ENCODE measurements at regions not wholly inside any gene's neighbourhood (a gene's known extent, or its start where the extent isn't known, plus 50 kb on each side); places are given as distances from the start of the nearest gene placed in this dataset.

DNA sequence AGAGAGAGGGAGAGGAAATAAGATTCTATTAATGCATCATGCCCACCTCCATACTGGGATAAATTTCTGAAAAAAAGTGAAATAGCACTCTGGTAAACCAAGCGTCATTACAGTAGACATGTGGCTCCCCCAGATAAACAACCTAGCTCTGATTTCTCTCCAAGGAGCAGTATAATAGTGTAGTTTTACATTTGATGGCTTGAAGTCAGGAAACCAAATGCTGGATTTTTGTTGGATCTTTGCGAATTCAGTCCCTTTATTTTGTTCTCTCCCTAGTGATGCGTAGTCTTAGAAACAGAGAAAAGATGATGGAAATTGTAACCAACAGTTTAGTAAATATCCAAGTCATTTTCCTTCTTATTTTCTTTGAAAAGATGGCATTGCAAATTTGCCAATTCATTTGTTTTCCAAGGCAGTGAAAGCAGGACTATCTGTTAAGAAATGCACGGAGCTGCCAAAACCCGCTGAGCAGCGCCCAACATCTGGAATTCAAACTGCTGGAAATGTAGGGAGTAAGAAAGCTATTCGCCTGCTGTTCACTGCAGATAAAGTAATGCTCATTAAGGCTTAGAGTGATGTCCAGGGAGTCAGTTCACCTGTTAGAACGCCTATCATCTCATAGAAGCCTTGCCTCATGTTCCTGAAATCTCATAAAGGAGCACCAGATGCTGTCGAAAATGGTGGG lies 85.7 kb upstream of the DOK5 start:
- no peak for TF ChIP-seq SPI1 (IDR thresholded peaks at IDR 0.05; ENCODE audit: borderline replicate concordance, low read depth)
- DNase-seq (ENCODE audit: low read depth in 1 of 2, low spot score in 1 of 2): no peak
- Histone ChIP-seq H3K27ac (replicated peaks) (no peak overlapping the region), H3K4me3 (replicated peaks; ENCODE audit: insufficient read depth, low read length) (no peak overlapping the region), H3K27me3 (ENCODE audit: insufficient read depth, poor library complexity, severe bottlenecking) (no peaks in the 10 kb centered on the region)

DNA sequence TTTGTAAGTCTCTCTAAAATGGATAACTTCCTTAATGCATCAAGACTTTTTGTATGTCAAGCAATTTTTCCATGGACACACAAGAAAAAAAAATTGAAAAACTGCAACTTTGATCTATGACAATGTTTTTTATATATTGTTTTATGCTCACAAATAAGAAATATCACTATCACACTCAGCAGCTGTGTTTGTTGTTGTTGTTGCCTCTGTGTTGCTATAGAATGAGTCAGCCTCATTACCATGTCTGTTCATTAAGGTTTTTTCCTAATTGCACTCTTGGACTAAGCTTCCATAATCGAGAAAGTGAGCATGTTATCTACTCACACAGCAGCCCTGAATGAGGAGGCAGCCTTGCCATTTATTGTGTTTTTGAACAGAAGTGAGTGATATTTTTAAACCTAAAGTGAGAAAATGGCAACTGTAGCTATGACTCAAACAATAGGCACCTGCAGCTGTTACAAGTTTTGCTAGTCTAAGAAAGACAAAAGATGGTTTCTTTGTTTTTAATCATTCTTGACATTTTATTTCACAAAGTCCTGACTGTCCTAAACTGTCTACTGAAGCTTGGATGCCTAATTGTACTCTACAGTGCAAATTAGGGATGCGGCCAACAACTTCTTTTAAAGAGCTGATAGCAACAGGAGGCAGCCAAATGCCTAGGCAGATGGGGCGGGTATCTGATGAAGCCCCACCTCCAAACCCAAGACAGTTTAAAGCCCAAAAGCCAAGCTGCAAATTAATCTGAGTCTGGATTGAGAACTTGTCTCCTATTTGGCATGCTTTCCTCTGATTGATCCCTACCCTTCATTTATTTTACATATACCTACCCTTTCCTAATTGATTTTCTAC lies 77.9 kb upstream of the DOK5 start:
- DNase-seq (ENCODE audit: low read depth in 1 of 2, low spot score in 1 of 2): no peak
- Histone ChIP-seq H3K4me3 (replicated peaks; ENCODE audit: insufficient read depth, low read length) (no peak overlapping the region), H3K27me3 (ENCODE audit: insufficient read depth, poor library complexity, severe bottlenecking) (peaks cover 2% of the 10 kb centered on the region), H3K27ac (replicated peaks) (no peak overlapping the region)
- TF ChIP-seq POLR2AphosphoS5 (IDR thresholded peaks at IDR 0.05; ENCODE audit: low read depth): no peak
- TF ChIP-seq, protein P1, sequence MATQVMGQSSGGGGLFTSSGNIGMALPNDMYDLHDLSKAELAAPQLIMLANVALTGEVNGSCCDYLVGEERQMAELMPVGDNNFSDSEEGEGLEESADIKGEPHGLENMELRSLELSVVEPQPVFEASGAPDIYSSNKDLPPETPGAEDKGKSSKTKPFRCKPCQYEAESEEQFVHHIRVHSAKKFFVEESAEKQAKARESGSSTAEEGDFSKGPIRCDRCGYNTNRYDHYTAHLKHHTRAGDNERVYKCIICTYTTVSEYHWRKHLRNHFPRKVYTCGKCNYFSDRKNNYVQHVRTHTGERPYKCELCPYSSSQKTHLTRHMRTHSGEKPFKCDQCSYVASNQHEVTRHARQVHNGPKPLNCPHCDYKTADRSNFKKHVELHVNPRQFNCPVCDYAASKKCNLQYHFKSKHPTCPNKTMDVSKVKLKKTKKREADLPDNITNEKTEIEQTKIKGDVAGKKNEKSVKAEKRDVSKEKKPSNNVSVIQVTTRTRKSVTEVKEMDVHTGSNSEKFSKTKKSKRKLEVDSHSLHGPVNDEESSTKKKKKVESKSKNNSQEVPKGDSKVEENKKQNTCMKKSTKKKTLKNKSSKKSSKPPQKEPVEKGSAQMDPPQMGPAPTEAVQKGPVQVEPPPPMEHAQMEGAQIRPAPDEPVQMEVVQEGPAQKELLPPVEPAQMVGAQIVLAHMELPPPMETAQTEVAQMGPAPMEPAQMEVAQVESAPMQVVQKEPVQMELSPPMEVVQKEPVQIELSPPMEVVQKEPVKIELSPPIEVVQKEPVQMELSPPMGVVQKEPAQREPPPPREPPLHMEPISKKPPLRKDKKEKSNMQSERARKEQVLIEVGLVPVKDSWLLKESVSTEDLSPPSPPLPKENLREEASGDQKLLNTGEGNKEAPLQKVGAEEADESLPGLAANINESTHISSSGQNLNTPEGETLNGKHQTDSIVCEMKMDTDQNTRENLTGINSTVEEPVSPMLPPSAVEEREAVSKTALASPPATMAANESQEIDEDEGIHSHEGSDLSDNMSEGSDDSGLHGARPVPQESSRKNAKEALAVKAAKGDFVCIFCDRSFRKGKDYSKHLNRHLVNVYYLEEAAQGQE (IDR thresholded peaks at IDR 0.05; ENCODE audit: insufficient replicate concordance, low read depth): no peak
- TF ChIP-seq GABPA (IDR thresholded peaks at IDR 0.05; ENCODE audit: low read depth): no peak
- TF ChIP-seq SPI1 (IDR thresholded peaks at IDR 0.05; ENCODE audit: borderline replicate concordance, low read depth): no peak
- TF ChIP-seq, protein P2, sequence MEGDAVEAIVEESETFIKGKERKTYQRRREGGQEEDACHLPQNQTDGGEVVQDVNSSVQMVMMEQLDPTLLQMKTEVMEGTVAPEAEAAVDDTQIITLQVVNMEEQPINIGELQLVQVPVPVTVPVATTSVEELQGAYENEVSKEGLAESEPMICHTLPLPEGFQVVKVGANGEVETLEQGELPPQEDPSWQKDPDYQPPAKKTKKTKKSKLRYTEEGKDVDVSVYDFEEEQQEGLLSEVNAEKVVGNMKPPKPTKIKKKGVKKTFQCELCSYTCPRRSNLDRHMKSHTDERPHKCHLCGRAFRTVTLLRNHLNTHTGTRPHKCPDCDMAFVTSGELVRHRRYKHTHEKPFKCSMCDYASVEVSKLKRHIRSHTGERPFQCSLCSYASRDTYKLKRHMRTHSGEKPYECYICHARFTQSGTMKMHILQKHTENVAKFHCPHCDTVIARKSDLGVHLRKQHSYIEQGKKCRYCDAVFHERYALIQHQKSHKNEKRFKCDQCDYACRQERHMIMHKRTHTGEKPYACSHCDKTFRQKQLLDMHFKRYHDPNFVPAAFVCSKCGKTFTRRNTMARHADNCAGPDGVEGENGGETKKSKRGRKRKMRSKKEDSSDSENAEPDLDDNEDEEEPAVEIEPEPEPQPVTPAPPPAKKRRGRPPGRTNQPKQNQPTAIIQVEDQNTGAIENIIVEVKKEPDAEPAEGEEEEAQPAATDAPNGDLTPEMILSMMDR (IDR thresholded peaks at IDR 0.05; ENCODE audit: insufficient read depth, low read length): no peak

DNA sequence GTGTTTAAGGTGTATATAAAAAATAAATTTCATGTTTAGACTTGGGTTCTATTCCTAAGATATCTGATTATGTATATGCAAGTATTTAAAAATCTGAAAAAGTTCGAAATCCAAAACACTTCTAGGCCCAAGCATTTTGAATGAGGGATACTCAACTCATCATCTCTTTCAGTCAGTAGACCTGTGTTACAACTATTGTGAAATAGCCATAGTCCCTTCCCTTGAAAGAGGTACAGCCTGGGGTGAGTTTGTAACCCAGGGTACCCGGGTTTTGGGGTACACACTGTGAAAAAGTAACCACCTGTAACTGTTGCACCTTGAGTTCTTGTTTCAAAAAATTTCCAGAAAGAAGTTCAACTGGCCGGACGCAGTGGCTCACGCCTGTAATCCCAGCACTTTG lies 76.6 kb upstream of the DOK5 start:
- no peak for DNase-seq (ENCODE audit: low read depth in 1 of 2, low spot score in 1 of 2)
- no peak overlapping the region for H3K27ac ChIP-seq (replicated peaks)
- H3K27me3 ChIP-seq (ENCODE audit: insufficient read depth, poor library complexity, severe bottlenecking): peaks cover 2% of the 10 kb centered on the region
- H3K4me3 ChIP-seq (replicated peaks; ENCODE audit: insufficient read depth, low read length): no peak overlapping the region
- no peak for TF ChIP-seq POLR2AphosphoS5 (IDR thresholded peaks at IDR 0.05; ENCODE audit: low read depth)
- TF ChIP-seq, protein P2 (IDR thresholded peaks at IDR 0.05; ENCODE audit: insufficient read depth, low read length): no peak
- TF ChIP-seq, protein P1 (IDR thresholded peaks at IDR 0.05; ENCODE audit: insufficient replicate concordance, low read depth): no peak
- no peak for TF ChIP-seq GABPA (IDR thresholded peaks at IDR 0.05; ENCODE audit: low read depth)
- no peak for TF ChIP-seq SPI1 (IDR thresholded peaks at IDR 0.05; ENCODE audit: borderline replicate concordance, low read depth)

DNA sequence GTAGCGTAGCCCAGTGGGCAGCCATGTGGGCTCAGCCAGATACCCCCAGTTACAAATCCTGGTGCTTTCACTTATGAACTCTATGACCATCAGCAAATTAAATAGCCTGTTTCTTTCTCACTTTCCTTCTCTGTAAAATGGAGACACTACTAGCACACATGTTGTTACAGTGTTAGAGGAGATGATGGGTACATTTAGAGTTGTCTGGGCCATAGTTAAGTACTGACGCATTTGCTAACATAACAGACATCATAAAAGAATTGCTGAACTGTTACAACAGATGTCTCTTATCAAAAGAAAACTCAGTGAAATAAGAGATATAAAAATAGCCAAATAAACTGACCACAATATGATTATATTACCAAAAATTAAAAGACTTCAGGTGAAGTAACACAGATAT lies 69.9 kb upstream of the DOK5 start:
- H3K27ac ChIP-seq (replicated peaks): no peak overlapping the region
- TF ChIP-seq POLR2AphosphoS5 (IDR thresholded peaks at IDR 0.05; ENCODE audit: low read depth): no peak
- TF ChIP-seq, protein P1 (IDR thresholded peaks at IDR 0.05; ENCODE audit: insufficient replicate concordance, low read depth): no peak
- TF ChIP-seq, protein P2 (IDR thresholded peaks at IDR 0.05; ENCODE audit: insufficient read depth, low read length): no peak
- TF ChIP-seq SPI1 (IDR thresholded peaks at IDR 0.05; ENCODE audit: borderline replicate concordance, low read depth): no peak
- TF ChIP-seq GABPA (IDR thresholded peaks at IDR 0.05; ENCODE audit: low read depth): no peak
- H3K27me3 ChIP-seq (ENCODE audit: insufficient read depth, poor library complexity, severe bottlenecking): peaks cover 5% of the 10 kb centered on the region
- H3K4me3 ChIP-seq (replicated peaks; ENCODE audit: insufficient read depth, low read length): no peak overlapping the region
- DNase-seq (ENCODE audit: low read depth in 1 of 2, low spot score in 1 of 2): no peak

All from HL-60 (cell line).